Skeletal muscle cell (primary cell): ENCODE measurements at regions not wholly inside any gene's neighbourhood (a gene's known extent, or its start where the extent isn't known, plus 50 kb on each side); places are given as distances from the start of the nearest gene placed in this dataset.

ENCODE experiments used
- DNase-seq: peaks from one replicate; pipeline ENCODE4 v3.0.0-alpha.2; 2010; ENCODE audit warnings: low read depth
- H3K4me3 ChIP-seq: 2 replicates; pipeline ENCODE4 v1.5.1; 2011; ENCODE audit warnings: low read depth, mild to moderate bottlenecking, control low read depth, low read length, moderate library complexity

DNA sequence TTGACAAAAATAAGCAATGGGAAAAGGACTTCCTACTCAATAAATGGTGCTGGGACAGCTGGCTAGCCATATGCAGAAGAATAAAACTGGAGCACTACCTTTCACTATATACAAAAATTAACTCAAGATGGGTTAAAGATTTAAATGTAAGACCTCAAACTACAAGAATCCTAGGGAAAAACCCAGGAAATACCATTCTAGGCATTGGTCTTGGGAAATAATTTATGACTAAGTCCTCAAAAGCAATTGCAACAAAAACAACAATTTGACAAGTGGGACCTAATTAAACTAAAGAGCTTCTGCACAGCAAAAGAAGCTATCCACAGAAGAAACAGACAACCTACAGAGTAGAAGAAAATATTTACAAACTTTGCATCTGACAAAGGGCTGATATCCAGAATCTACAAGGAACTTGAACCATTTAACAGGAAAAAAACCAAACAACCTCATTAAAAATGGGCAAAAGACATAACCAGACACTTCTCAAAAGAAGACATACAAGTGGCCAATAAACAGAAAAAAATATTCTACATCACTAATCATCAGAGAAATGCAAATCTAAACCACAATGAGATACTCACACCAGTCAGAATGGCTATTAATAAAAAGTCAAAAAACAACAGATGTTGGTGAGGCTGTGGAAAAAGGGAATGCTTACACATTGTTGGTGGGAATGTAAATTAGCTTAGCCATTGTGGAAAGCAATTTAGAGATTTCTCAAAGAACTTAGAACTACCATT is 75.2 kb upstream of the CPEB4 start:
- no peak overlapping the region for H3K4me3 ChIP-seq
- no peak for DNase-seq

DNA sequence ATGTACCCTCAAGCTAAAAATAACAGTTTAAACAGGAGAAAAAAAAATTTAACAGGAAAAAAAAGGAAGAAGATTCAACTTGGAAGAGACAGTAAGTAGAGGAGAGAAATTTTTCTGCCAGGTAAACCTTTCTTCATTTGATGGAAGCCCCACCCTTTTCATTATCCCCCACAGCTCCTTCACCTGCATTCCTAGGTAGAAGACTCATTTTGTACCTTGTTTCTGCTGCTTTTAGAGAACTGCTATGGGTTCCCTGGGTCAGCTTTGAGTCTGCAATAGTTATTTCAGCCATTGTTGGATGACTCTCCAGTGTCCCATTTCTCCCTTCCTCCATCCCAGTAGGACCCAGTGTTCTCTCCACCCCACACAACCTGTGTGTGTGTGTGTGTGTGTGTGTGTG is 74.1 kb upstream of the CPEB4 start:
- no peak for DNase-seq
- no peak overlapping the region for H3K4me3 ChIP-seq

DNA sequence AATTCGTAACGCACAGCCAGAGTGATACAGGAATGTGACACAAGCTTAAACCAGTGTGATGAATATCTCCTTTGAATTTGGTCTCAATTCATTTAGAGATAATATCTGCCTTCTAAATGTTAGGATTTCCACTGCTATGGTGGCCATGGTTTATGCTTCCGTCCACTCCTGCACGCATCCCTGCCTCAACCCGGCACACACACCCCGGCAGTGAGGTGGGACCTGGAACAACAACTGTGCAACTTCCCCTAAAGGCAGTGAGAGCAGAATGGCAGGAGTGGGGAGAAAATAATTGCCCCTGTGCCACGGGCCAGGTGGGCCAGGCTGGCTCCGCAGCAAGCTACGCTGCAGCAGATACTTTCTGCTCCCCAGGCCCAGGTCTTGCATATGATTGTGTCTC is 72.6 kb upstream of the CPEB4 start:
- no peak overlapping the region for H3K4me3 ChIP-seq
- no peak for DNase-seq

DNA sequence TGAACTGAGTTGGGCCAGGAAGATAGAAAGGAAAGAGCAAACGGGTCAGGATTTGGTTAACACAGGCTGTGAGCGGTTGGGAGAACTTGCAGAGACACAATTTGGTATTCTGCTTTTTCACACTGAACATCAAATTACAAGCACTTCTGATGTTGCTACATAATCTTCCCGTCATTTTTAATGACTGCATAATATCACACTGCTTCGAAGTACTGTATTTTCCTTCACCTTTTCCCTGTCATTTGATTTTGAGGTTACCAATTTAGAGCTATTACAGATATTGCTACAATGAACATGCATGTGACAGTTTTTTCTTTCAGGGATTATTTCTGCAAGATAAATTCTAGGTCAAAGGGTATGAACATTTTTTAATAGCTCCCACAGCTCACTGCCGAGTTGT is 71.4 kb upstream of the CPEB4 start:
- H3K4me3 ChIP-seq: no peak overlapping the region
- no peak for DNase-seq

DNA sequence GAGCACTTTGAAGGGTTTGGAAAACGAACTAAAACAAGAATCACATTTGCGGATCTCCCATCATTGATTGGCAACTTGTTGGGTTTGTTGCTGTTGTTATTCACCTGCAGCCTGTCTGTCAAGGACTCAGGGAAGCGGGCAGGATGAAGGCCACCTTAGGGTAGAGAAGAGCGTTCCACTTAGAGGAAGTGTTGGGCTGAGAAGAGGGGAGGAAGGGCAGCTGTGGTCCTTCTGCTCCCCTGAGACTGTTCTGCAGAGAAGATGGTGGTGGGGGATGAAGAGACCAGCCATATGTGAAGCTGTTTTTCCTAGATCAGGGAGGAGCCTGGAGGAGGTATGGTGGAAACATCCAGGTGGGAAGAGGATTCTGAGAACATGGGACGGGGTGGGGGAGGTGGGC is 70.6 kb upstream of the CPEB4 start:
- DNase-seq: no peak
- no peak overlapping the region for H3K4me3 ChIP-seq

DNA sequence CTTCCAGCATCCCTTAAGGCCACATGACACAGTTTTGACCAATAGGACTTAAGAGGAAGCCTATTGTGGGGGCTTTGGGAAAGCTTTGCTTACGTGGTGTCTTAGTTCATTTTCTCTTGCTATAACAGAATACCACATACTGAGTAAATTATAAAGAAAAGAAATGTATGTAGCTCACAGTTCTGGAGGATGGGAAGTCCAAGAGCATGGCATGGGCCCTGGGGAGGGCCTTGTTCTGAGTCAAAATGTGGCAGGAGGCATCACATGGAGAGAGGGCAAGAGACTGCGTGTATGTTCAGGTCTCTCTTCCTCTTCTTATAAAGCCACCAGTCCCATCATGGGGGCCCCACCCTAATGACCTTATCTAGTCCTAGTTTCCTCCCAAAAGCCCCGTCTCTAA is 68.6 kb upstream of the CPEB4 start:
- no peak overlapping the region for H3K4me3 ChIP-seq
- no peak for DNase-seq

DNA sequence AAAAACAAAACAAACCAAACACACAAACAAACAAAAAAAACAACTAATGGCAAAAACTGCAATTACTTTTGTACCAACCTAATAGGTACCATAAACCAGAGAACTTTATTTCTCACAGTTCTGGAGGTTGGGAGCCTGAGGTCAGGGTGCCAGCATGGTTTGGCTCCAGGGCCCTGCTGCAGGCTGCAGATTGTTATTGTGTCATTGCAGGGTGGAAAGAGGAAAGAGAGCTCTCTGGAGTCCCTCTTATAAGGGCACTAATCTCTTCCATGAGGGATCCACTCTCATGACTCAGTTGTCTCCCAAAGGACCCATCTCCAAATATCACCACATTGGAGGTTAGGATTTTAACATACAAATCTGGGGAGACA is 64.9 kb upstream of the CPEB4 start:
- DNase-seq: no peak
- no peak overlapping the region for H3K4me3 ChIP-seq

DNA sequence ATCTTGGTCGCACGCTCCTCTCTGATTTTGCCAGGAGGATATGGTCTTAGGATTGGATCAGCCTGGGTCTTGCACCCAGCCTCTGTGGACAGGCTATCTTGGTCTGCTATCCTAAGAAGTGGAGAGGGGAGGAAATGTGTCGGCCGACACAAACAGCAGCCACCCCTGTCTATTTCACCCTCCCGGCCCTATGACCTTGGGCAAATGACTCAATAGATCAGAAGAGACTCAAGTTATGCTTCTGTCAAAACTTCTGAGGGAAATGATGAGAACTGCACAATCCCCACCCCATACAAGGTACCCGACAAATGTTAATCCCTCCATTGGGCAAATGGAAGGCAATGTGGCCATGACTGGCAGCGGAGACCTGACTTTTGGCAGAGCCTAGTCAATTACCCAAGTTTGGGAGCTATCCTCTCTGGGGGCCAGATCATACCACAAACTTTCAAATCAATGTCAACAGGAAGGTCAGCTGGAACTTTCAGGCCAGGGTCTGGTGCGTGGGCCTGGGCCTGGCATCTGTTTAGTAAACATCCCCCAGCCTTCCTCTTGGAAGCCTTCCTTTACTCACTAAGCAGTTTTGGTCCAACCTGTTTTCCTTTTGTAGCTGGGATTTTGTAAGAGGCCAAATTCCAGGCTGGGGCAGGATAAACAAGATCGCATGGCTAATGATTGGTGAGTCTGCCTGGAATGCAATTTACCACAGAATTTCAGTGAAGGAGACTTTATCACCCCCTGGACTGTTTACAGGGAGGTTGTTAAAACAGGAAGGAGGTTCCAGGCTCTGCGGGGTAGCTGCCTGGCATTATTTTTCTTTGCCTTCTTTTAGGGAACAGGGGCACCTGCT is 64.2 kb upstream of the CPEB4 start:
- DNase-seq: peak; percentile 53
- H3K4me3 ChIP-seq: no peak overlapping the region

DNA sequence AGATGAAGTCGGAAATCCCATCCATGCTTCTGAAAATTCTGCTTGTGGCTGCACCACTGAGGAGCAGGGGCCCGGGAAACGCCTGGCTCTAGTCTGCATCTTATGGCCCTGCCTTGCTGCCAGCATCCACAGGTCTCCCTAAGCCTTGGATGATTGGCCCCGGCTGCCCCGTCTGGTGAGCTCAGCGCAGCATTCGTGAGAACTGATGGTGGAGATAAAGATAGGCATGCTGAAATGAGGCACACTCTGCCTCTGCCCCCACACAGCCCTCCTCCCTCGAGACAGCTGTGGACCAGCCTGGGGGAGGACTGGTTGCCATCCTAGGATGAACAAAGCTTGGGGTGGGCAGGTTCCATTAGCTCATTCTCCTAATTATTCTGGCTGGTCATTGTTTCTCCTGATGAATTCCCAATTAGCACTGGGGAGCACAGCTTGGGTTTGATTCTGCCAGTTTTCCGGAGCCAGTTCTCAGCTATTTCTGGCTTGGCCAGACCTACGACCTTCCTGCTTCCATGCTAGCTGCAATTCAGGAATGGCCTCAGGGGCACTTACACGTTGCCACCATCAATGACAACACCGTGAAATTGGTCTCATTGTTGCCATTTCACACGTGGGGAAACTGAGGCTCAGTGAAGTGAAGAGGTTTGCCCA is 62.8 kb upstream of the CPEB4 start:
- no peak for DNase-seq
- H3K4me3 ChIP-seq: no peak overlapping the region

DNA sequence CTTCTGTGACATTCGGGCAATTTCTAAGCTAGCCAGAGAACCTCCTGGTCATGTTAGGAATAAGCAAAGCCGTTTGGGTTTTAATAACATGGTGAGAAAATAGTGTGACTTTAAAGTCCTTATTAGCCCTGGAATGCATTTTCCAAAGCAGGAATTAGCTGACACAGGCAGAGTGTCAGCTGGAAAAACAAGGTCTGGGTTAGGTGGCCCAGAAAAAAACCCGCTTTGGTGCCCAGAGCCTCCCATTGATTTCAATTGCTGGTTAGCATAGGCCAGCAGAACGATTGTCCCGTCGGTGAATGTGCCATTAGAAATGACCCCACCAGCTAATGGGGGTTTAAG is 62.1 kb upstream of the CPEB4 start:
- no peak overlapping the region for H3K4me3 ChIP-seq
- no peak for DNase-seq

DNA sequence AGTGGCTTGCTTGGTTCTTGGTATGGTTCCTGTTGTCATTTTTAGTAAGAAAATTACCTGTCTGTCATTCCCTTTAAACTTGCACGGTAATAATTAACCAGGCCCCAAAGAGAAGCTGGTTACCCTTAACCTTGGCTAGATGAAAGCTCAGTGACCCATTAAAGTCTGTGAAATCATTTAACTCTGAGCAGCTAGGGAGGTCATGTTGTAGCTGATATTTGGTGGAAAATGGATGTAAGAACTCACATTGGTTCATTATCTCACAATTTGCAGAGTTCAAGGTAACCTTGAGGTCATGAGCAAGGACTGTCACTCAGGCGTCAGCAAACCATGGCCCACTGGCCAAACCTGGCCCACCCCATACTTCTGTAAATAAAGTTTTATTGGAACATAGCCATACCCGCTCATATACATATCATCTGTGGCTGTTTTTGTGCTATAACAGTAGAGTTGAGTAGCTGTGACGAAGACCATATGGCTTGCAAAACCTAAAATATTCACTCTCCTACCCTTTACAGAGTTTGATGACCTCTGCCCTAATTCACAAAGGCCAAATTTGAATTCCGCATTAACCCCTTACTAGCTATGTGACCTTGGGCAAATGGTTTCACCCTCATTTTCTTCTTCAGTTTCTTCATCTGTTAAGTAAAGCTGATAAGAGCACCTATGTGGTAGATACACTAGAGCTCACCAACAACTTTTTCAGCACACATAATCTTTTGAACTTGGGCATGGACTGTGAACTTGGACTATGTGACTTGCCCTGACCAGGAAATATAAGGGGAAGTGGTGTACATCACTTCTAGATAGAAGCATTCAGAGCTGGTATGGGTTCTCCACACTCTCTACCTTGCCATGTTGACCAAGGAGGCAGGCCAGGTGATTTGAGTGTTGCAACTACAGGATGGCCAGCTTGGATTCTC is 61.5 kb upstream of the CPEB4 start:
- no peak for DNase-seq

DNA sequence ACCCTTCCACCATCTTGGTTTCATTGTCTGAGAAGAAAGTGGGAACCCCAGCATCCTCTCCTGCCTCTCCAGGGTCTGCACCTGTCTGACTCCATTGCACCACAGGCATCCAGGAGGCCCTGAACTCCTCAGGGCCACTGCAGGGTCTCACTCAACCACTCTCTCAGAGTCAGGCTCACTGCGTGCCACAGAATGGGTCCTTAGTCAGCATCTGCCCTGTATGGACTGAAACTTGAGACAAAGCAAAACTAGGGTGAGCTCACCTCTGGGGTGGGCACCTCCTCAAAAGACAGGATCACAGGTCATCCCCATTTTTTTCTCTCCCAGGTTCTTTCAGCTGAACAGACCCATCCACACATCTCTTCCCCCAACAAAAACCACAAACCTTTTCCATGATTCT is 59.2 kb upstream of the CPEB4 start:
- no peak overlapping the region for H3K4me3 ChIP-seq

More for the DNA sequence above, 61.5 kb upstream of the CPEB4 start:
- no peak overlapping the region for H3K4me3 ChIP-seq

DNA sequence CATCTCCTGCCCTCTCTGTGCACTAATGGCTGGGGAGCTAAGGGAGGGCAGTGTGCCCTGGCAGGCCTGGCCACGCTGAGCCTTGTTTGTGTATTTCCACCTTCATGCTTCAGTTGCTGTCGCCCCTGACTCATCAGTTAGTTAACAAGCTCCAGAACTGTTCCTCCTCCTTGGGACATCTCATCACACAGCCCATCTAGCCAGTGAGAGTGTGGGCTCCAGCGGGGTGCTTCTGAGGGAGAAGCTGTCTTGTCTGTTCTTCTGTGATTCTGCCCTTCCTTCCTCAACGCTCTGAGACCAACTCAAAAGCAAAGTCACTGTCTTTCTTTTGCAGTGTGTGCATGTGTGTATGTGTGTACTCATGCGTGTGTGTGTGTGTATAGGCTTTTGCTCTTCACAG is 58.3 kb upstream of the CPEB4 start:
- H3K4me3 ChIP-seq: no peak overlapping the region
- DNase-seq: no peak

More for the DNA sequence above, 59.2 kb upstream of the CPEB4 start:
- no peak for DNase-seq

DNA sequence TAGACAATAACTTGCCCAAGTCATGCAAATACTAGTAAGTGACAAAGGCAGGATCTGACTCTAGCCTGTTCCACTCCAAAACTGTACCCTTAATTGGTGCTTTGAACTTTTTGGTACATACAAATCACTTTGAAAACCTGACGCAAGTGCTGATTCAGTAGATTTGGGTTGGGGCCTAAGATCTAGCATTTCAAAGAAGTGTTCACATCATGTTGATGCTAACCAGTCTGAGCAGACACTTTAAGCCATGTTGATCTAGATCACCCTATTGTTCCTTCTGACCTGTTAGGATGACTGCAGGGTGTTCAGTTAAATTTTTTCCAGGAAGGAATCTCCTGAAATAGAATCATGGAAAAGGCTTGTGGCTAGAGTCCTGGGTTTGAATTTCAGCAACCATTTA is 57.7 kb upstream of the CPEB4 start:
- no peak for DNase-seq
- no peak overlapping the region for H3K4me3 ChIP-seq

DNA sequence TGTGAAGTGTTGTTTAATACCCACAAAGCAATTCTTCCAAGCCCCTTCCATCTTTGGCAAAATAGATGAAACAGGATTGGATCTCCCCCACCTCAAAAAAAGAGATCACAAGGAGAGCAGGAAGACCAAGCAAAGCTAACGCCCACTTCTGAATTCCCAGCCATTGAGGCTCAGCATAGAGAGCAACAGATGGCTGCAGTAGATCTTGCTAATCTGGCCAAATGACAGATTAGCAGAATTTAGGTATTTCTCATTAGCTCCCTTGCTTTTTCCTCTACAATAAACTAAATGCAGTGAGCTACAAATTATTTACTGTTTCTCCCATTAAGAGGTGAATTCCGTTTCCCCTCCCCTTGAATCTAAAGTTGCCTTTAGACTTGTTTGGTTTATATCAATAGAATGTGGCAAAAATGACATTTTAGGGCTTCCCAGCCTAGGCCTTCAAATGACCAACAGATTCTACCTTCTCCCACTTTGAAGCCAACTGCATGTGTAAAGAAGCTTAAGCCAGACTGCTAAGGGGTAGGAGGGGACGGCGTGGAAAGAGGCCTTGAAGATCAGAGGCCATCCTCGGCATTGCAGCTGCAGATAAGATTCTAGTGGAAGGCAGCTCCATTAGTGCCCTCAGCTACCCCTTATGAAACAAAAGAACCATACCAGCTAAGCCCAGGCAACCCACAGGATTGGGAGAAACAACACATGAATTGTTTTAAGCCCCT is 56.8 kb upstream of the CPEB4 start:
- no peak for DNase-seq

DNA sequence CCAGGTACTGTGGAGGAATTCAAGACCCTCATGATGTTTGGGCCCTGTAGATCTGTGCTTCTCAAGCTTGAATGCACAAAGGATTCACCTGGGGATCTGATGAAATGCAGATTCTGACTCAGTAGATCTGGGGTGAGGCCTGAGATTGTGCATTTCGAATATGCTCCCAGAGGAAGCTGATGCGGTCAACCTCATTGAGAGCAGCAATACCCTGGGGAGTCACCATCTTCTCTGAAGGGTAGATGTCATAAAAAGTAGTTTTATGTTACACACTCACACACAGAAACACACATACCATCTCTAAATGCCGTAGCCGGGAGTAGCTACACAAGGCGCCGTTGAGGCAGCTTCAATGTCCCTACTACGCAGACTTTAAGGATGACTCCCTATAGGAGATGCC is 55.8 kb upstream of the CPEB4 start:
- H3K4me3 ChIP-seq: no peak overlapping the region
- DNase-seq: no peak

More for the DNA sequence above, 56.8 kb upstream of the CPEB4 start:
- H3K4me3 ChIP-seq: no peak overlapping the region

DNA sequence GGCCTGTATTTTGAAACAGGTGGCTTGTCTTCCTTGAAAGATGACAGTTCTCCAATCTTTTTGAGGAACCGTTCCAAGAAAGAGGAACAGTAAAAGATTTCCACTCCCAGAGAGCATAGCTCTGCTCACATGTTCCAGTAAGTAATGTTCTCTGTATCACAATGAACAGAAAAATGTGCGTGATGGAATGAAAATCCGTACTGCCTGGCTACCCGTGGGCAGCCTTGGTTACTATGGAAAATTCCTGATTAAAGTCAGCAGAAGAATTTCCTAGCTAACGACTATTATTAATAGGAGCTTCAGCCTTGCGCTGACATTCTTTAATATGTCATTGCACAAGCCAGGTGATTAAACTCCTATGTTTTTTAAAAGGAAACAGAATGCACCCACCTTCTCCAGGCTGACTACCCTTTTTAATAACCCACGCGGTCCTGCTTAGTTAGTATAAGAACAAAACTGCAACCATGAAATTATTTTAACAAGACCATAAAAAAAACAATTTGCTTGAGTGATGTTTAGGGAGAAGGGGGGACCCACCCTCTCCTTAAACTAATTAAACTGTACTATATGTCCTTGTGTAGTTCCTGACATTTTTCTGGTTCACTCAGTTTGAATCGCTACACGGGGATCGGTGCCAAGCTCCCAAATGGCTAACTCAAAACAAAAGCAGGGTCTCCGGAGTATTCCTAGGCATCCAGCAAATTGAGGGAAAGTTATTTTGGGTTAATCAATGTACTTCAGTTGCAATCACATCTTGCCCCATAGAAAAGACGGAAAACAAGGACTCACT is 54.8 kb upstream of the CPEB4 start:
- H3K4me3 ChIP-seq: no peak overlapping the region
- no peak for DNase-seq

DNA sequence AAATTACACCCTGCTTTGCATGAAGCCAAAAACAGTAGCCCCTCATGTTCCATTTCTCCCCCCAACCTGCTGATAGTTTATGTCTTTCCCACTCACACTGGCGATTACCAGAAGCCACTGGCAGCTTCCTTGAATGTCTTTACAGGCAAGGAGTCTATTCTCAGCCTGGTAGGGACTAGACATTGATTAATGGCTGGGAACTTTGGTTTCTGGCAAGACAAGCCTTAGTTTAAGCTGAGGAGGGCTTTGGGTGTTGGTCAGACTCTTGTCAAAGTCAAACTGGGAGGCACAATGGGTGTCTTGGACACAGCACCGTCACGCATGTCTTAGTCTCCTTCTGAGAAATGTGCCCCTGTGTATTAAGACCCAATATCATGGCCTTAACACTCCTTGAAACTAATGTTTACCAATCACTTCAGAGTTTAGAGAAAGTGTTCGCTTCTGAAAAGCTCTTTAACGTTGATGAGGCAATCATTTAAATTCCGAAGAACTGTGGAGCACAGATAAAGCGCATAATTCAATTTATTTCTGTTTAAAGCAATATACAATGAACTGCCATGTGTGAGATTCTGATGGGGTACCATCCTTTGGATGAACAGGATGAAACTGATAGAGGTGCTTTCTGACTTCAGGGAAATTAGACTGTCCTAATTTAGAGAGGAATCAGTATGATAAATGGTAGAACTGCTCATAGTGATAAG is 53.9 kb upstream of the CPEB4 start:
- H3K4me3 ChIP-seq: no peak overlapping the region
- no peak for DNase-seq
